Stimulated activated CD8-positive, alpha-beta memory T cell treated with anti-CD3 and anti-CD28 coated beads, Interleukin-15, amount 100 ng/mL, for 1 hour (primary cell): ENCODE measurements at regions not wholly inside any gene's neighbourhood (a gene's known extent, or its start where the extent isn't known, plus 50 kb on each side); places are given as distances from the start of the nearest gene placed in this dataset.

Experiments
- DNase-seq: peaks from one replicate; pipeline ENCODE4 v3.0.0-alpha.2; 2020; ENCODE audit warnings: low read depth

GRCh38 chr7:121494516-121494915 is 98.4 kb upstream of the FAM3C start:
- no peak for DNase-seq

- DNase-seq: no peak
Observed at GRCh38 chr7:121493553-121493952, 97.4 kb upstream of the FAM3C start.

DNA sequence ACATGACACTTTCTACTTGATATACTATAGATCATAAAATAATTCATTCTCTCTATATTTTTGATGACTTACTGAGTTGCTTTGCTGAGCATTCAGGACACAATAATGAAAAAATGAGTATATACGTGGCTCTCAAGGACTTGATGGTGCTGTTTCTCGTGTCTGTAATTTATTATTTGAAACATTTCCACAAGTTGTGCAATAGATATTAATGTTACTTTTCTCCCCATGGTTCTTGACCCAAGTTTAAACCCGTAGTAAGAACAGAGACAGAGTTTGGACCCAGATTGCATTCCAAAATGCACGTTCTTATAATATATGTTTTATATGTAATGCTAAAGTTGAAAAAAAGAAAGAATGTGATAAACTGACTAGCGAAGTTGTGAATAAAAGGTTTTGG is 94.2 kb upstream of the FAM3C start:
- DNase-seq: no peak

GRCh38 chr7:121489440-121489839 is 93.3 kb upstream of the FAM3C start:
- no peak for DNase-seq

GRCh38 chr7:121488111-121488650 is 92.1 kb upstream of the FAM3C start:
- no peak for DNase-seq

DNA sequence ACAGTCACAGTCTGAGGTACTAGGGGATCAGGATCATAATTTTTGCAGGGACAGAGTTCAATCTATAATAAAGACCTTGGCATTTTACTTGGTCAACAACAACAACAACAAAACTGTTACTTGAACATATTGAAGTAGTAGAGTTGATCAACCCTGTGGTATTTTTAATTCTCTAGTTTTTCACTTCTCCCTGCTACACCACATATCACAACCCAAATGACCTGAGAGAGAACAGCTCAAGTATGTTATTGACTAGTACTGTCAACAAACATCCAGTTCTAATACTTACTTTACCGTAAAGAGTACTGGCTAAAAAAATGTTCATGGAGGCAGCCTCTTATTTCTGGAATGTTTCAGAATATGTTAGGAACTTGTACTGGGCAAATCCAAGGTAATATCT is 90.5 kb upstream of the FAM3C start:
- DNase-seq: no peak

GRCh38 chr7:121485467-121486243 is 89.5 kb upstream of the FAM3C start:
- DNase-seq: no peak

- DNase-seq: no peak
Observed at GRCh38 chr7:121484089-121484763, 88.1 kb upstream of the FAM3C start.

GRCh38 chr7:121480566-121481335 is 84.6 kb upstream of the FAM3C start:
- no peak for DNase-seq

DNA sequence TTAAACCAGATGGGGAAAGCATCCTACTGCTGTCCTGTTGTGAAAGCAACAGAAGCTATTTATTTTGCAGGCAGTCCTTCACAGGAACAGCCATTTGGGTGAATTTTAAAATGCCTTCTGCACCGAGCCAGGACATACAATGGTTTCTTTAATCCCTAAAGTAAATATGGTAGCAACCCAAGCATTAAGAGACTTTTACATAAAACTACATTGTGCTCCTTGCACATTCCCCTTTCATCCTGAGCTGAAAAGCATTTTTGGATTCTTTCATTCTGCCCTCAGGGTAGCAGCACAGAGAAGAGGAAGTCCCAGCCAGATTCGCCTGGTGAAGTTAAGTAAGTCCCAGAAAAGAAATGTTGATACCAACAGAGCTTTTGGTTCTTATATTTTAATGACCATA is 84.0 kb upstream of the FAM3C start:
- no peak for DNase-seq

- DNase-seq: no peak
Observed at GRCh38 chr7:121479466-121479865, 83.4 kb upstream of the FAM3C start.

- no peak for DNase-seq
Observed at GRCh38 chr7:121475806-121476205, 79.7 kb upstream of the FAM3C start.

- DNase-seq: no peak
Observed at GRCh38 chr7:121474301-121474673, 78.2 kb upstream of the FAM3C start.

- no peak for DNase-seq
Observed at GRCh38 chr7:121473645-121474300, 77.7 kb upstream of the FAM3C start.

DNA sequence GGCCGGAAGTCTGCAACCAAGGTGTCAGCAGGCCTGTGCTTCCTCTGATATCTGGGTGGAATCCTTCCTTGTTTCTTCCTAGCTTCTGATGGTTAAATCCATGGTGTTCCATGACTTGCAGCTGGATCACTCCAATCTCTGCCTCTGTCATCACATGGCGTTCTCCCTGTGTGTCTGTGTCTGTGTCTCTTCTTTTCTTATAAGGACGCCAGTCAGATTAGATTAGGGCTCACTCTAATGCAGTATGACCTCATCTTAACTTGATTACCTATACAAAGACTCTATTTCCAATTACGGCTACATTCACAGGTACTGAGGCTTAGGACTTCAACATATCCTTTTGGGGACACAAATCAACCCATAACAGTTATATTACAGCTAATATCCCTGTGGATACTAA is 70.3 kb upstream of the FAM3C start:
- DNase-seq: no peak

DNA sequence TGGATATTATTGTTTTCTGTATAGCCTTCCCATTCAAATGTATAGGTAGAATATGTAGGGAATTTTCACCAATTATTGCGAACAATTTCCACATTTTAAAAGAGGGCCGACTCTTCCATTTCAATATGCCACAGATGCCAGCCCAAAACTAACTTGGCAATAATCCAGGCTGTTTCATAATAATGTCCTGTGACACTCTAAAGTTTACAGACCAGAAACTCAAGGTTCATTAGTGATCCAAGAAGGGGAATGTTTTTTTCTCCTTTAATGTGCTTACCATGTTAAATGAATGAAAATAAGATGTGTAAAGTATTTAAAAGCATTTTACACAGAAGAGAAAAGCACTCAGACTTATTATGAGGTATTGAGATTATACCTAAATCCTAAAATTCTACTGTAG is 63.0 kb upstream of the FAM3C start:
- no peak for DNase-seq

DNA sequence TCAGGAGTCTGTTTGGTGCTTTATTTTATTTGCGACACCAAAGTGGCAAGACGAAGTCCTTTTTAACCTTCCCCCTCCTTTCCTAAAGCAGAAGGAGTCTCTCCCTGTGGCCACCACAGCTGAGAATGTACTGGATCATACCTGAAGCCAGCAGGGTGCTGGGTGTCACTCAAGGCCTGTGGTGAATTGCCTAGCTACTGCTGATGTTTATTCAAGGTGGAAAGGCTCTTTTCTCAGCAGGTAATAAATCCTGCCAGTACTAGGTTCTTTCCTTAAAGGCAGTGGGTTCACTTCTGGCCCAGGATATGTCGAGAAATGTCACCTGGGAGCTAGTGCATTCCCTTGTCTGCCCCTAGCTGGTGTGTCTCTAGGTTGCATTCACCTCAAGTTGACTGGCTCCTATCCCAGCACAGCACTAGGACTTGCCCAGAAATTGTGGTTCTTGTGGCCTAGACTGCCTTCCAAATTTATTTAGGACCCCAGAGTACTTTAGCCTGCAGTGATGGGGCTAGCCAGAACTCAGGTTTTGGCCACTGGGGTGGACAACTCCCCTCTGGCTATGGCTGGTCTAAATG is 60.8 kb upstream of the FAM3C start:
- DNase-seq: no peak

GRCh38 chr7:121456015-121456414 is 59.9 kb upstream of the FAM3C start:
- DNase-seq: no peak

GRCh38 chr7:121452389-121452788 is 56.3 kb upstream of the FAM3C start:
- no peak for DNase-seq

GRCh38 chr7:121451367-121452094 is 55.4 kb upstream of the FAM3C start:
- DNase-seq: no peak

GRCh38 chr7:121450631-121451198 is 54.6 kb upstream of the FAM3C start:
- no peak for DNase-seq
